ENCODE measurements at regions not wholly inside any gene's neighbourhood (a gene's known extent, or its start where the extent isn't known, plus 50 kb on each side); places are given as distances from the start of the nearest gene placed in this dataset.
"Not testable (repeated sequence)": the region's sequence is repeated elsewhere in the genome, so short reads cannot be mapped to it uniquely, and the experiment has no call there.

DNA sequence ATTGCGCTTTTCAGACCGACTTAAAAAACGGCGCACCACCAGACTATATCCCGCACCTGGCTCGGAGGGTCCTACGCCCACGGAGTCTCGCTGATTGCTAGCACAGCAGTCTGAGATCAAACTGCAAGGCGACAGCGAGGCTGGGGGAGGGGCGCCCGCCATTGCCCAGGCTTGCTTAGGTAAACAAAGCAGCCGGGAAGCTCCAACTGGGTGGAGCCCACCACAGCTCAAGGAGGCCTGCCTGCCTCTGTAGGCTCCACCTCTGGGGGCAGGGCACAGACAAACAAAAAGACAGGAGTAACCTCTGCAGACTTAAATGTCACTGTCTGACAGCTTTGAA is 160.1 kb upstream of the THBS1 start:
- H2AK5ac ChIP-seq (ENCODE audit: low read depth, low read length); H4K20me1 ChIP-seq (replicated peaks in 1 of 2; ENCODE audit: control insufficient read depth in 1 of 2, insufficient read depth in 2 of 2, low read length in 2 of 2); H3K79me2 ChIP-seq (ENCODE audit: control insufficient read depth in 1 of 2, insufficient read depth in 2 of 2, low read length in 2 of 2); H3K4me3 ChIP-seq (ENCODE audit: extremely low read depth in 1 of 4, insufficient read depth in 2 of 4, low read depth in 3 of 4, low read length in 4 of 4); H3K56ac ChIP-seq (replicated peaks; ENCODE audit: insufficient read length, low read depth, low read length); H3K27me3 ChIP-seq (replicated peaks in 1 of 4; ENCODE audit: control insufficient read depth in 3 of 4, extremely low read depth in 1 of 4, insufficient read depth in 3 of 4, low read length in 3 of 4); H3K36me3 ChIP-seq (ENCODE audit: control insufficient read depth in 2 of 4, insufficient read depth in 4 of 4, low read length in 3 of 4); H3K23me2 ChIP-seq (ENCODE audit: low read depth, low read length); H4K5ac ChIP-seq (ENCODE audit: insufficient read length, low read depth, low read length); H3K9ac ChIP-seq (replicated peaks in 1 of 4; ENCODE audit: extremely low read depth in 1 of 4, low read depth in 3 of 4, low read length in 3 of 4); H3K14ac ChIP-seq (ENCODE audit: insufficient read length); DNase-seq (ENCODE audit: low read depth in 1 of 2, low spot score in 2 of 2); H3K23ac ChIP-seq (ENCODE audit: insufficient read length); H2BK20ac ChIP-seq (ENCODE audit: low read length); H3K4me1 ChIP-seq (replicated peaks in 1 of 4; ENCODE audit: control insufficient read depth in 3 of 4, insufficient read depth in 4 of 4, low read length in 3 of 4); H3K18ac ChIP-seq (ENCODE audit: extremely low read depth, low read length); H2AFZ ChIP-seq (ENCODE audit: low read length); H2BK12ac ChIP-seq (ENCODE audit: low read depth, low read length); H2BK120ac ChIP-seq (replicated peaks; ENCODE audit: low read depth, low read length); FAIRE-seq; H2BK15ac ChIP-seq (ENCODE audit: low read length); H4K91ac ChIP-seq (replicated peaks; ENCODE audit: insufficient read length, low read length); H3K27ac ChIP-seq (ENCODE audit: low read depth, low read length); H3K79me1 ChIP-seq (ENCODE audit: low read depth, low read length); CTCF ChIA-PET (ENCODE audit: partially characterized antibody); H3K4ac ChIP-seq (replicated peaks; ENCODE audit: insufficient read length, low read depth, low read length): not testable (repeated sequence)
- H3K9me3 ChIP-seq (ENCODE audit: insufficient read depth in 2 of 2, low read depth in 1 of 2, low read length in 1 of 2), result peaks cover 8 to 12% of the 10 kb centered on the region in 2 experiments
- H3K4me2 ChIP-seq (ENCODE audit: insufficient read depth in 1 of 2, low read depth in 2 of 2, low read length in 2 of 2), result peak overlapping the region in 1 of 2 experiments; percentile 54; a peak in 2 of 4 replicates
- POLR2A ChIA-PET (ENCODE audit: partially characterized antibody), result interaction anchor here (1.9 kb wide), 1 partner anchor 160 kb away, joined by 9 read pairs; the partner anchor contains the start of gene THBS1
- 80% methylated on average over 1 of the region's 14 CpGs; no CpG with 5 or more reads in 1 of the 2 experiments for WGBS, 2 experiments (ENCODE audit: extremely low coverage in 1 of 2, insufficient coverage in 1 of 2, insufficient read length in 1 of 2, insufficient replicate concordance in 2 of 2, low coverage in 1 of 2, low lambda C conversion rate in 2 of 2, missing lambda C conversion rate in 1 of 2)
- H2BK5ac ChIP-seq (ENCODE audit: low read depth, low read length), result 0 out of 2 replicates have a peak overlapping the region, but pooled peaks have one; percentile 48
- peak overlapping the region; percentile 68; the same call in 1 of the 2 replicates for H4K8ac ChIP-seq (ENCODE audit: extremely low read depth, insufficient read depth, low read length)
